ENCODE measurements at regions not wholly inside any gene's neighbourhood (a gene's known extent, or its start where the extent isn't known, plus 50 kb on each side); places are given as distances from the start of the nearest gene placed in this dataset.

DNA sequence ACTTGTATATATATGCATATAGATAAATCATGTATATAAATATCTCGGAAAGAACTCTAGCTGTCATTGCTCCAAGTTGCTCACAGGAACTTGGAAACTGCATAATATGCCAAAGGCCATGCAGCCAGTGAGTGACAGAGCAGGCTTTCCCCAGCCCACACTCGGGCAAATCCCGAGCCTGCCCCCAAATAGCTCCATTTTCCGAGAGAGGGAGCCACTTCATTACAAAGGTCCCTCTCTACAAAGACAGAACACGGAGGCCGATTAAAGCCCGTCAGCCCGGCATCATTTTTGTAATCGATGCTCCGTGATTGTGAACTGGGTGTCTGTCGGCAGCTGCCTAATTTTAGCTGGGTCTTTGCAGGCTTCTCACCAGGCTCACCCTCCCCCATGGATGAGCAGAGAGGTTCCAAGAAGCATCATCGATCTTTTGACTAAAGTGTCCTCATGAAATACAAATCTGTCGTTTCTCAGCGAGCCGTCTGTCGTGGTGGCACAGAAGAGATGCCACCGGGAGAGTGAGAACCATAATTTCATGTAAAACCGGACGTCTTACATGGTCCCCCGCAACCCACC lies 663.9 kb downstream of the PTPRU start:
- no peak overlapping the region for H3K4me3 ChIP-seq
- peaks cover 0 to 52% of the 10 kb centered on the region in 2 donors for H3K27me3 ChIP-seq
- H3K27ac ChIP-seq = no peak overlapping the region
- no peaks in the 10 kb centered on the region for H3K9me3 ChIP-seq
- intact Hi-C loops (cut with DNase I; ENCODE audit: low total_unique reads) = no loop called here
- no peaks in the 10 kb centered on the region for H3K36me3 ChIP-seq
- peaks cover 0 to 4% (median 0%) of the 10 kb centered on the region in 4 donors for H3K4me1 ChIP-seq
- no peak for DNase-seq
- TF ChIP-seq CTCF (IDR thresholded peaks at IDR 0.05) = no peak

DNA sequence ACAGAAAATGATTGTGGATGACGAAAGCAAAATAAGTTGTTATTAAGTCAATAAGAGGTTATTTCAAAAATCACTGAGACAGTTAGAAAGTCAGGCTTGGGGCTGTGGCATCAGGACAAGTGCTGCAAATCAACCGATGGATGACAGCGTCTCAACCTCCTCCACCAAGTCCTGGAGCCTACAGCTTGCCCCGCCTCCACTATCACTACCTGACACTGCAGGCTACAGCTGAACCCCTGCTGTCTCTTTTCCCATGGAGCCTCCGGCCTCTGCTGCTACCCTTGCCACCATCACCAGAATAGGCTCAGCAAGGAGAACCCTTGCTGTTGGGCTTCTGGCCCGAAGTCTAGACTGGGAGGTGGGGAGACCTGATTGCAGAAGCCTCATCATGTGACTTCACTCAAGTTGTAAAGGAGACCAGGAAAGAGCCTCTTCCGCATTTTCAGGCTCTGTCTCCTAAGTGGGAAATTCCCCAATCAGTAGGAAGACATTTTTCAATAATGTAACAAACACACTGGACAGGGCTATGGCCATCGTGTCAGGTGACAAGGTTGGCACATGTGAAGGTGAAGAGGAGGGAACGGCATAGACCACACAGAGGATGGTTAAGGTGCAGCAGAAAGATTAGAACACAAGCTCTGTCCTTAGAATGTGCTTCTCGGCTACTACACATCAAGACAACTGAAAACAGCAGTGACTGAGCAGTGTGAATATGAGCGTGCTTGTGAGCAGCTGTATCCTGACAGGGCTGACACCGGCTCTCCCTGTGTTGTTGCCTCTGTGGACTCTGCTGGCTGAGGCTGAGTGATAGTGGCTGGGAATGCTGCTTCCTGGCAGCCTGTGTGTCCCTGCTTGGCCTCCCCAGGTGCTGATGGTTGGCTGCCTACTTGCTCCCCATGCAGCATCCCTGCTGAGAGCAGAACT lies 660.7 kb downstream of the PTPRU start:
- intact Hi-C loops (cut with DNase I; ENCODE audit: low total_unique reads) = no loop called here
- peak in 1 of 2 donors; percentile 17 for DNase-seq

GRCh38 chr1:29896300-29896699 lies 660.0 kb downstream of the PTPRU start:
- H3K4me1 ChIP-seq = peaks cover 0 to 1% (median 0%) of the 10 kb centered on the region in 4 donors
- intact Hi-C loops (cut with DNase I; ENCODE audit: low total_unique reads) = no loop called here
- no peak overlapping the region for H3K4me3 ChIP-seq
- TF ChIP-seq CTCF (IDR thresholded peaks at IDR 0.05) = no peak
- H3K27me3 ChIP-seq = peaks cover 0 to 66% of the 10 kb centered on the region in 2 donors
- no peaks in the 10 kb centered on the region for H3K9me3 ChIP-seq
- no peak overlapping the region for H3K27ac ChIP-seq
- no peak for DNase-seq
- no peaks in the 10 kb centered on the region for H3K36me3 ChIP-seq

More for the DNA sequence above, 660.7 kb downstream of the PTPRU start:
- Histone ChIP-seq H3K27ac (no peak overlapping the region), H3K4me3 (no peak overlapping the region), H3K36me3 (no peaks in the 10 kb centered on the region), H3K9me3 (no peaks in the 10 kb centered on the region), H3K27me3 (peaks cover 0 to 70% of the 10 kb centered on the region in 2 donors), H3K4me1 (peaks cover 0 to 4% (median 0%) of the 10 kb centered on the region in 4 donors)
- TF ChIP-seq CTCF (IDR thresholded peaks at IDR 0.05) = no peak

GRCh38 chr1:29895201-29895600 lies 658.9 kb downstream of the PTPRU start:
- TF ChIP-seq CTCF (IDR thresholded peaks at IDR 0.05) = no peak
- H3K4me1 ChIP-seq = no peaks in the 10 kb centered on the region
- no peak overlapping the region for H3K27ac ChIP-seq
- no peaks in the 10 kb centered on the region for H3K9me3 ChIP-seq
- H3K36me3 ChIP-seq = no peaks in the 10 kb centered on the region
- H3K4me3 ChIP-seq = no peak overlapping the region
- peaks cover 0 to 61% of the 10 kb centered on the region in 2 donors for H3K27me3 ChIP-seq
- intact Hi-C loops (cut with DNase I; ENCODE audit: low total_unique reads) = no loop called here
- DNase-seq = peak in 1 of 2 donors; percentile 16

DNA sequence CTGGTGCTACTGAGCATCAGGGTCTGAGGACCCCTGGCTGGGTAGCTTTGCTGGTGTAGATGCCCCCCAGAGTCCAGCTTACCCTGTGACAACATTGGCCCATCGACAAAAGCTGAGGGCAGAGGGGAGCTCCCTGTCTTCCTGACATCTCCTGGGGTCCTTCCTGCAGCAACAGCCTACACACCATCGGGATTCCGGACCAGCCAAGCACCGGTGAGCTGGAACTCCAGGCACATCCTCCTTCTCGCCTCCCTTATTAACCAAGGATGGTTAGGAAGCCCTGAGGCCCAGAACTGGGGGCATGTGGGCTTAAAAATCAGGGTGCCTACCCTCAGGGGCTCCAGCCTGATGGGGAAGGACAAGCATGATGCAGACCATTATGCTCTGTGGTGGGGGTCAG lies 658.0 kb downstream of the PTPRU start:
- Histone ChIP-seq H3K36me3 (no peaks in the 10 kb centered on the region), H3K27ac (no peak overlapping the region), H3K4me3 (no peak overlapping the region), H3K4me1 (no peaks in the 10 kb centered on the region), H3K27me3 (peaks cover 0 to 65% of the 10 kb centered on the region in 2 donors), H3K9me3 (no peaks in the 10 kb centered on the region)
- no peak for DNase-seq
- intact Hi-C loops (cut with DNase I; ENCODE audit: low total_unique reads) = no loop called here
- no peak for TF ChIP-seq CTCF (IDR thresholded peaks at IDR 0.05)

Data from tibial artery (tissue), 4 donors.